ENCODE measurements at regions not wholly inside any gene's neighbourhood (a gene's known extent, or its start where the extent isn't known, plus 50 kb on each side); places are given as distances from the start of the nearest gene placed in this dataset.

DNA sequence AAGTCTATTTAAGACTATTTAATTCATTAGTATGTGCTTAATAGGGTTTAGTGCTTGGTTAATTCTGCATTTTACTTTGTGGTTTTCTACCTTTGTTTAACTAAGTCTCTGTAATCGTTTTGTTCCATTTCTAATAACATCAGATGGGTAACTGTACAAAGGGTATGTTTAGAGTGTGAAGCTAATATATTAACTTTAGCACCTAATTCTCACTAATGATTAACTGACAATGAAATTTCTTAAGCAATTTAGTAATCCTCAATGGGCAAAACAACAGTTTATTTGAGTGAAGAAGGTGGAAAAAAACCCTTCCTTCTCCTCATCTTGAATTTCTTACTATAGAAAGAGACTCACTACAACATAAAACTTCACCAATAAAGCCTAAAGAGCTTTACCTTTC, 448.1 kb upstream of the MIR17HG start:
- Histone ChIP-seq H3K36me3 (no peaks in the 10 kb centered on the region), H3K27ac (no peak overlapping the region), H3K4me1 (no peaks in the 10 kb centered on the region), H3K27me3 (peaks cover 0 to 3% (median 0%) of the 10 kb centered on the region in 4 donors), H3K9me3 (no peaks in the 10 kb centered on the region), H3K4me3 (no peak overlapping the region)
- 22 to 28% methylated on average over 1 of the region's 1 CpG for WGBS, 2 donors
- DNase-seq: no peak
- no peak for FAIRE-seq
- TF ChIP-seq, protein P1, sequence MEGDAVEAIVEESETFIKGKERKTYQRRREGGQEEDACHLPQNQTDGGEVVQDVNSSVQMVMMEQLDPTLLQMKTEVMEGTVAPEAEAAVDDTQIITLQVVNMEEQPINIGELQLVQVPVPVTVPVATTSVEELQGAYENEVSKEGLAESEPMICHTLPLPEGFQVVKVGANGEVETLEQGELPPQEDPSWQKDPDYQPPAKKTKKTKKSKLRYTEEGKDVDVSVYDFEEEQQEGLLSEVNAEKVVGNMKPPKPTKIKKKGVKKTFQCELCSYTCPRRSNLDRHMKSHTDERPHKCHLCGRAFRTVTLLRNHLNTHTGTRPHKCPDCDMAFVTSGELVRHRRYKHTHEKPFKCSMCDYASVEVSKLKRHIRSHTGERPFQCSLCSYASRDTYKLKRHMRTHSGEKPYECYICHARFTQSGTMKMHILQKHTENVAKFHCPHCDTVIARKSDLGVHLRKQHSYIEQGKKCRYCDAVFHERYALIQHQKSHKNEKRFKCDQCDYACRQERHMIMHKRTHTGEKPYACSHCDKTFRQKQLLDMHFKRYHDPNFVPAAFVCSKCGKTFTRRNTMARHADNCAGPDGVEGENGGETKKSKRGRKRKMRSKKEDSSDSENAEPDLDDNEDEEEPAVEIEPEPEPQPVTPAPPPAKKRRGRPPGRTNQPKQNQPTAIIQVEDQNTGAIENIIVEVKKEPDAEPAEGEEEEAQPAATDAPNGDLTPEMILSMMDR (IDR thresholded peaks at IDR 0.05): no peak
- intact Hi-C loops (cut with DNase I): no loop called here
- ATAC-seq: no peak

DNA sequence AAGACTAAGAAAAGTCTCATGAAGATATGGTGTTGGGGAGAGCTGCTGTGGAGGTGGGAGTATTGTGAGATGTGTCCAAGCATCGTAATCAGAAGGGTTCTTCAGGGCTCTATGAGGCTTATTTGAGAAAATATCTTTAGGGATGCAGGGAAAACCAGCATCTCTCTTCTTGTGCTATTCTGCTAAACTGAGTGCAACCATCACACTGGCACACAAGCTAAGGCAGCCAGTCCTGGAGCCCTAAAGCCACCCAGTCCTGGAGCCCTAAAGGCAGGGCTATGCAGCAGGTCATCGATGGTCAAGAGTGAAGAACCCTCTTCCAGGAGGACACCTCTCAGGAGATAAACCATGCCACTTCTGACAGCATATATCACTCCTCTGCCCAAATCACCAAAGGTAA, 445.2 kb upstream of the MIR17HG start:
- FAIRE-seq (no peak), ATAC-seq (no peak), DNase-seq (no peak)
- H3K4me3 ChIP-seq: no peak overlapping the region
- WGBS, 2 donors: 80 to 83% methylated on average over 2 of the region's 2 CpGs
- no peaks in the 10 kb centered on the region for H3K36me3 ChIP-seq
- H3K4me1 ChIP-seq: no peaks in the 10 kb centered on the region
- intact Hi-C loops (cut with DNase I): no loop called here
- TF ChIP-seq, protein P1 (IDR thresholded peaks at IDR 0.05): no peak
- no peak overlapping the region for H3K27ac ChIP-seq
- no peaks in the 10 kb centered on the region for H3K9me3 ChIP-seq
- H3K27me3 ChIP-seq: peaks cover 0 to 3% (median 0%) of the 10 kb centered on the region in 4 donors

DNA sequence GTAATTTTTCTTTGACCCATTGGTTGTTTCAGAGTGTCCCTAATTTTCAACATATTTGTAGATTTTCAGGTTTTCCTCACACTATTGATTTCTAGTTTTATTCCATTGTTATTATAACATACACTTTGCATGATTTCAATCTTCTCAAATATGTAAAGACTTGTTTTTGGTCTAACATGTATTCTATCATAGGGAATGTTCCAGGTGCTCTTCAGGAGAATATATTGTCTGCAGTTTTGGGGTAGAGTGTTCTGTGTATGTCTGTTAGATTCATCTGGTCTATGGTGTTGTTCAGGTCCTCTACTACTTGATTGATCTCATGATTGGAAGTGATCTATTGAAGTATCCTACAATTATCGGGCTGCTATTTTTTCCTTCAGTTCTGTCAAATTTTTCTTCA, 440.9 kb upstream of the MIR17HG start:
- FAIRE-seq: no peak
- 89 to 93% methylated on average over 1 of the region's 1 CpG for WGBS, 2 donors

DNA sequence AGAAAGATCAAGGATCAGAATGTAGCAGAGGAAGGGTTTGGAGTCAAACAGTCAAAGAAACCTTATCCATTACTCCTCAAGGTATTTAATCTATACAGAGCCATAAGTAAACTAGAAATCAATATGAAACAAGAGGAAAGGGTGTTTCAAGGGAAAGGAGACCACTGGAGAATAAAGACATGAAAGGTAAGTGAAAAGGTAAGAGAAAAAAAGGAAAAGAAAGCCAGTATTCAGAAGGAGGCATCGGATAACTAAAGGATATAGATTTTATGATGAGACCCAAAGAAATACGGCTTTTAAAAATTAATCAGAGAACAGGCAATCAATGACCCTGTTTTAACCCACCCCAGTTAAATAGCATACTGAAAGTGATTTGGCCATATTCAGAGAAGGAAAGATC, 438.7 kb upstream of the MIR17HG start:
- no peak for FAIRE-seq
- no peak for ATAC-seq
- Histone ChIP-seq H3K27me3 (no peaks in the 10 kb centered on the region), H3K9me3 (no peaks in the 10 kb centered on the region), H3K4me3 (no peak overlapping the region), H3K4me1 (no peaks in the 10 kb centered on the region), H3K27ac (no peak overlapping the region), H3K36me3 (no peaks in the 10 kb centered on the region)
- WGBS, 2 donors: 53 to 61% methylated on average over 2 of the region's 2 CpGs
- no peak for DNase-seq
- TF ChIP-seq, protein P1 (IDR thresholded peaks at IDR 0.05): no peak
- intact Hi-C loops (cut with DNase I): no loop called here

More for the DNA sequence above, 440.9 kb upstream of the MIR17HG start:
- TF ChIP-seq, protein P1 (IDR thresholded peaks at IDR 0.05): no peak
- no peak for ATAC-seq
- Histone ChIP-seq H3K36me3 (no peaks in the 10 kb centered on the region), H3K27me3 (peaks cover 0 to 3% (median 0%) of the 10 kb centered on the region in 4 donors), H3K4me1 (no peaks in the 10 kb centered on the region), H3K4me3 (no peak overlapping the region), H3K27ac (no peak overlapping the region), H3K9me3 (no peaks in the 10 kb centered on the region)
- intact Hi-C loops (cut with DNase I): no loop called here
- DNase-seq: no peak

DNA sequence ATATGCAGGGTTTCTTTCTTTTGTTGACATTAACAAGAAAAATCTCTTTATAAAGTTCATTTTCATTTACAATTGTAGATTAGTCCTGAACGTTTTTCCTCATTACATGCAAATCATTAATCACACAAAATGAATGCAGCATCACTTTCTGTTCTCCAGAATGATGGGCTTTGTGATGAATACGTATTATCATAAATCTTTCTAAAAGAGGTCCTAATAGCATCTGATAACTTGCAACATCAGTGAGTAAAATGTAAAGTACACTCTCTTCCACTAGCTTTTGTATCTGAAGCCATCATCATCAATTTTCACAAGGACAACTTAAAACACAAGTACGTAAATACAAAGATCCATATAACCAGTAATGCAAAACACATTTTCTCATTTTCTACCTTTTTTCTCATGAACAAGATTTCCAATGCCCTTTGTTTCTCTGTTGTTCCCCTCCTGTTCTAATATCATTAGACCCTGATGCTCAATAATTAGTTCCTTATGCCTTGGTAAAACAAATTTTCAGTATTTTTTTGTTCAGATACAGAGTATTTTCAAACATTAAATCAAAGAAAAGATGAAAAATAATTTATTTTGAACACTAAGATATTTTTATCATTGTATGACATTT, 437.4 kb upstream of the MIR17HG start:
- no peak overlapping the region for H3K4me3 ChIP-seq

More for the DNA sequence above, 437.4 kb upstream of the MIR17HG start:
- no peaks in the 10 kb centered on the region for H3K9me3 ChIP-seq
- ATAC-seq: no peak
- H3K27me3 ChIP-seq: no peaks in the 10 kb centered on the region
- no peaks in the 10 kb centered on the region for H3K4me1 ChIP-seq
- DNase-seq: no peak
- H3K27ac ChIP-seq: no peak overlapping the region
- no peak for FAIRE-seq
- 52 to 63% methylated on average over 3 of the region's 3 CpGs for WGBS, 2 donors
- intact Hi-C loops (cut with DNase I): no loop called here
- TF ChIP-seq, protein P1 (IDR thresholded peaks at IDR 0.05): no peak
- H3K36me3 ChIP-seq: no peaks in the 10 kb centered on the region
